Loucy (cell line): ENCODE measurements at regions not wholly inside any gene's neighbourhood (a gene's known extent, or its start where the extent isn't known, plus 50 kb on each side); places are given as distances from the start of the nearest gene placed in this dataset.

Experiments
- H2AFZ ChIP-seq: fragments of 200-600 bp; sonication (generic); 2 replicates; pipeline ENCODE4 v1.6.0; 2016; ENCODE audit warnings: antibody characterized with exemption, mild to moderate bottlenecking, low read length, moderate library complexity
- H3F3A ChIP-seq: fragments of 200-600 bp; 2 replicates; pipeline ENCODE4 v1.6.0; 2016; ENCODE audit warnings: antibody characterized with exemption, low read depth, mild to moderate bottlenecking
- H3K27me3 ChIP-seq: fragments of 200-600 bp; sonication (generic); 2 replicates; pipeline ENCODE4 v1.6.1; 2014; ENCODE audit warnings: low read length, mild to moderate bottlenecking; ENCODE audit not compliant: insufficient read depth, poor library complexity, severe bottlenecking
- H3K36me3 ChIP-seq: fragments of 200-600 bp; sonication (generic); 2 replicates; pipeline ENCODE4 v1.6.1; 2016; ENCODE audit warnings: low read length; ENCODE audit not compliant: insufficient read depth
- H3K4me1 ChIP-seq: fragments of 200-600 bp; sonication (generic); 2 replicates; pipeline ENCODE4 v1.5.1; 2014; ENCODE audit warnings: low read length, mild to moderate bottlenecking; ENCODE audit not compliant: insufficient read depth, poor library complexity, severe bottlenecking
- H3K4me2 ChIP-seq: fragments of 200-600 bp; sonication (generic); 2 replicates; pipeline ENCODE4 v1.6.0; 2014; ENCODE audit warnings: antibody characterized with exemption, low read length, low read depth, mild to moderate bottlenecking; ENCODE audit not compliant: poor library complexity, severe bottlenecking
- H3K4me3 ChIP-seq: fragments of 200-600 bp; sonication (generic); 2 replicates; pipeline ENCODE4 v1.5.1; 2014; ENCODE audit warnings: low read length, mild to moderate bottlenecking, mixed read lengths; ENCODE audit not compliant: poor library complexity, severe bottlenecking
- H3K79me2 ChIP-seq: fragments of 200-600 bp; sonication (generic); 2 replicates; pipeline ENCODE4 v1.6.1; 2014; ENCODE audit warnings: low read length; ENCODE audit not compliant: insufficient read depth
- H3K9ac ChIP-seq: fragments of 200-600 bp; sonication (generic); 2 replicates; pipeline ENCODE4 v1.6.0; 2014; ENCODE audit warnings: mild to moderate bottlenecking, low read depth, low read length, moderate library complexity; ENCODE audit not compliant: poor library complexity, severe bottlenecking
- H3K9me2 ChIP-seq: fragments of 200-600 bp; sonication (generic); replicated peaks from 2 replicates; pipeline ENCODE4 v1.6.1; 2016; ENCODE audit warnings: low read depth, low read length, mixed read lengths
- H3K9me3 ChIP-seq: fragments of 200-600 bp; sonication (generic); 2 replicates; pipeline ENCODE4 v1.6.1; 2014; ENCODE audit warnings: mild to moderate bottlenecking, antibody characterized with exemption, low read length, low read depth; ENCODE audit not compliant: insufficient read depth
- H4K20me1 ChIP-seq: fragments of 200-600 bp; sonication (generic); 2 replicates; pipeline ENCODE4 v1.6.0; 2014; ENCODE audit warnings: antibody characterized with exemption, low read length, mild to moderate bottlenecking; ENCODE audit not compliant: insufficient read depth, poor library complexity, severe bottlenecking
- EZH2phosphoT487 ChIP-seq: fragments of 200-600 bp; IDR thresholded peaks from 2 replicates; pipeline ENCODE4 v1.6.1; 2018; ENCODE audit warnings: antibody characterized with exemption, mild to moderate bottlenecking, moderate library complexity, borderline replicate concordance
- TF ChIP-seq, protein P1 (sequence below): fragments of 200-600 bp; sonication (generic); conservative IDR thresholded peaks from 2 replicates; pipeline ENCODE4 v1.5.1; 2014; ENCODE audit warnings: mild to moderate bottlenecking, antibody characterized with exemption, low read length

DNA sequence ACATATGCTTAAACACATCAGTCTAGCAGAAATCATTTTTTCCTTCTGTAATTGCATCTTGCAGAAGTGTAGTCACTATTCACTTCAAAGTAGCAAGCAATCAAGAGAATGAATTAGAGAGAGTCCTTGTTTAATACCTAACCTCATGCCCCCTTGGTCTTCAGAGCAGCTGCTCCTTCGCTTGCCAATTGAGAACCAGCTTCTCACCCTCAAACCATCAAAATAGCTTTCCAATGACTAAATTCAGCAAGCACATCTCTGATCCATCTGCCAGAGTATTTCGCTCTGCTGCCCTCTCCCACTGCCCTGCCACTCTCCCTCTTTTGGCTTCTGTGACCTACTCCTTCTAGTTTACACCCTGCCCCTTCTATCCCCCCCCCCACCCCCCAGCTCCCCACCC is 120.7 kb upstream of the AGAP1 start:
- H4K20me1 ChIP-seq, result no peaks in the 10 kb centered on the region
- H3K79me2 ChIP-seq, result no peaks in the 10 kb centered on the region
- H3F3A ChIP-seq, result no peaks in the 10 kb centered on the region

GRCh38 chr2:235377176-235377575 is 116.7 kb upstream of the AGAP1 start:
- Histone ChIP-seq H3K9me2 (no peaks in the 10 kb centered on the region), H4K20me1 (no peaks in the 10 kb centered on the region)
- TF ChIP-seq, protein P1, sequence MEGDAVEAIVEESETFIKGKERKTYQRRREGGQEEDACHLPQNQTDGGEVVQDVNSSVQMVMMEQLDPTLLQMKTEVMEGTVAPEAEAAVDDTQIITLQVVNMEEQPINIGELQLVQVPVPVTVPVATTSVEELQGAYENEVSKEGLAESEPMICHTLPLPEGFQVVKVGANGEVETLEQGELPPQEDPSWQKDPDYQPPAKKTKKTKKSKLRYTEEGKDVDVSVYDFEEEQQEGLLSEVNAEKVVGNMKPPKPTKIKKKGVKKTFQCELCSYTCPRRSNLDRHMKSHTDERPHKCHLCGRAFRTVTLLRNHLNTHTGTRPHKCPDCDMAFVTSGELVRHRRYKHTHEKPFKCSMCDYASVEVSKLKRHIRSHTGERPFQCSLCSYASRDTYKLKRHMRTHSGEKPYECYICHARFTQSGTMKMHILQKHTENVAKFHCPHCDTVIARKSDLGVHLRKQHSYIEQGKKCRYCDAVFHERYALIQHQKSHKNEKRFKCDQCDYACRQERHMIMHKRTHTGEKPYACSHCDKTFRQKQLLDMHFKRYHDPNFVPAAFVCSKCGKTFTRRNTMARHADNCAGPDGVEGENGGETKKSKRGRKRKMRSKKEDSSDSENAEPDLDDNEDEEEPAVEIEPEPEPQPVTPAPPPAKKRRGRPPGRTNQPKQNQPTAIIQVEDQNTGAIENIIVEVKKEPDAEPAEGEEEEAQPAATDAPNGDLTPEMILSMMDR, result no peak
- TF ChIP-seq EZH2phosphoT487, result no peak

More for the DNA sequence above, 120.7 kb upstream of the AGAP1 start:
- TF ChIP-seq, protein P1, result no peak
- TF ChIP-seq EZH2phosphoT487, result no peak
- Histone ChIP-seq H3K9ac (no peak overlapping the region), H3K4me1 (no peaks in the 10 kb centered on the region), H2AFZ (no peak overlapping the region), H3K27me3 (no peaks in the 10 kb centered on the region), H3K4me3 (no peak overlapping the region), H3K4me2 (no peak overlapping the region), H3K9me2 (no peaks in the 10 kb centered on the region), H3K36me3 (no peaks in the 10 kb centered on the region), H3K9me3 (no peaks in the 10 kb centered on the region)

GRCh38 chr2:235378246-235378645 is 115.6 kb upstream of the AGAP1 start:
- H3K4me2 ChIP-seq, result no peak overlapping the region
- no peak overlapping the region for H3K9ac ChIP-seq
- TF ChIP-seq, protein P1, result no peak
- no peak for TF ChIP-seq EZH2phosphoT487
- no peaks in the 10 kb centered on the region; the same call in 1 of the 2 replicates for H3K9me3 ChIP-seq
- H3K4me1 ChIP-seq, result no peaks in the 10 kb centered on the region
- H3K9me2 ChIP-seq, result no peaks in the 10 kb centered on the region
- H3K36me3 ChIP-seq, result no peaks in the 10 kb centered on the region
- no peaks in the 10 kb centered on the region for H4K20me1 ChIP-seq
- H3K27me3 ChIP-seq, result no peaks in the 10 kb centered on the region
- no peak overlapping the region for H2AFZ ChIP-seq
- H3F3A ChIP-seq, result no peaks in the 10 kb centered on the region
- H3K79me2 ChIP-seq, result no peaks in the 10 kb centered on the region
- no peak overlapping the region for H3K4me3 ChIP-seq

More at GRCh38 chr2:235377176-235377575, 116.7 kb upstream of the AGAP1 start:
- H3K9me3 ChIP-seq, result no peaks in the 10 kb centered on the region; the same call in 1 of the 2 replicates
- H3K79me2 ChIP-seq, result no peaks in the 10 kb centered on the region
- H3K4me3 ChIP-seq, result no peak overlapping the region
- H3F3A ChIP-seq, result no peaks in the 10 kb centered on the region
- no peaks in the 10 kb centered on the region for H3K4me1 ChIP-seq
- H3K27me3 ChIP-seq, result no peaks in the 10 kb centered on the region
- no peak overlapping the region for H2AFZ ChIP-seq
- H3K9ac ChIP-seq, result no peak overlapping the region
- H3K4me2 ChIP-seq, result no peak overlapping the region
- no peaks in the 10 kb centered on the region for H3K36me3 ChIP-seq
